Transverse colon (tissue), 3 donors: ENCODE measurements at regions not wholly inside any gene's neighbourhood (a gene's known extent, or its start where the extent isn't known, plus 50 kb on each side); places are given as distances from the start of the nearest gene placed in this dataset.

Experiments used
- CTCF ChIP-seq, 5 experiments: fragments of 200-600 bp in 3 of 5; fragments of 450-650 bp in 2 of 5; sonication (generic) in 3 of 5; IDR thresholded peaks; 1 replicate in 2 of 5; 2 replicates in 3 of 5; pipeline ENCODE4 v1.5.1; 2016 to 2017; ENCODE audit warnings: antibody characterized with exemption in 5 of 5, inconsistent platforms in 3 of 5, mild to moderate bottlenecking in 2 of 5, moderate library complexity in 1 of 5
- POLR2A ChIP-seq: fragments of 450-650 bp; IDR thresholded peaks from one replicate; pipeline ENCODE4 v1.6.1; 2016; ENCODE audit warnings: antibody characterized with exemption, mild to moderate bottlenecking, moderate library complexity

- TF ChIP-seq CTCF (IDR thresholded peaks at IDR 0.05) (no peak), POLR2A (no peak)
Observed at GRCh38 chr2:223396993-223397392, 205.2 kb downstream of the SCG2 start.
